Right atrium auricular region (tissue), 2 donors: ENCODE measurements at regions not wholly inside any gene's neighbourhood (a gene's known extent, or its start where the extent isn't known, plus 50 kb on each side); places are given as distances from the start of the nearest gene placed in this dataset.

ENCODE experiments used
- DNase-seq: peaks from one replicate; pipeline ENCODE4 v3.0.0-alpha.2; 2019; ENCODE audit warnings: low spot score
- H3K27ac ChIP-seq, 2 donors: fragments of 200-600 bp; sonication (generic); 1 replicate in 1 of 2; 2 replicates in 1 of 2; pipeline ENCODE4 v1.5.1; 2016 to 2019
- H3K27me3 ChIP-seq, 2 donors: fragments of 200-600 bp; sonication (generic); one replicate each; pipeline versions ENCODE4 v1.5.1 to v1.6.0; 2017 to 2019
- H3K36me3 ChIP-seq: fragments of 200-600 bp; sonication (generic); one replicate; pipeline ENCODE4 v1.5.1; 2016
- H3K4me1 ChIP-seq, 2 donors: fragments of 200-600 bp; sonication (generic); one replicate each; pipeline versions ENCODE4 v1.5.1 to v1.6.0; 2017 to 2019
- H3K4me3 ChIP-seq, 2 donors: fragments of 200-600 bp; sonication (generic); 1 replicate in 1 of 2; 2 replicates in 1 of 2; pipeline ENCODE4 v1.5.1; 2017 to 2019; ENCODE audit warnings: mild to moderate bottlenecking in 1 of 2, moderate library complexity in 1 of 2
- H3K9me3 ChIP-seq, 2 donors: fragments of 200-600 bp; sonication (generic); one replicate each; pipeline ENCODE4 v1.5.1; 2019
- TF ChIP-seq, protein P1 (sequence below), 2 donors: fragments of 200-600 bp; sonication (generic); IDR thresholded peaks; one replicate each; pipeline ENCODE4 v1.5.1; 2019; ENCODE audit warnings: antibody characterized with exemption in 2 of 2

DNA sequence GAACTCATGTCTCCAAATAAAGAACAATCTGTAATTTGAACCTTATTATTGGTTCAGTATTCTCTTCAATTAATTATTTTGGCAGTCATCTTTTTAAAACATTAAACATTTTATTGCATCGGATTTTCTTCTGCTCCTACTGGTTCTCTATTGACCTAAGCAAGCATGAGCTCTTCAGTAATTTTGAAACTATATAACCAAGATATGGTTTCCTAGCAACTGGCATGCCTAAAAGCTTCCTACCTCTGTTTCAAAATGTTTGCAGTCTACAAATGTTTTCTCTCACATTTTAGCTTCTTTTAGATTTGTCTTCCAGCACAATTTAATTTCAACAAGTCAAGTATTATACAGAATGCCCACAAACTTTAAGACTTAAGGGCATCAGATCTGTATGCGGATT, 371.3 kb downstream of the GPM6A start:
- H3K27me3 ChIP-seq = no peaks in the 10 kb centered on the region
- no peak overlapping the region for H3K27ac ChIP-seq
- no peak overlapping the region for H3K4me3 ChIP-seq
- no peaks in the 10 kb centered on the region for H3K36me3 ChIP-seq
- no peak for DNase-seq
- no peaks in the 10 kb centered on the region for H3K9me3 ChIP-seq
- TF ChIP-seq, protein P1, sequence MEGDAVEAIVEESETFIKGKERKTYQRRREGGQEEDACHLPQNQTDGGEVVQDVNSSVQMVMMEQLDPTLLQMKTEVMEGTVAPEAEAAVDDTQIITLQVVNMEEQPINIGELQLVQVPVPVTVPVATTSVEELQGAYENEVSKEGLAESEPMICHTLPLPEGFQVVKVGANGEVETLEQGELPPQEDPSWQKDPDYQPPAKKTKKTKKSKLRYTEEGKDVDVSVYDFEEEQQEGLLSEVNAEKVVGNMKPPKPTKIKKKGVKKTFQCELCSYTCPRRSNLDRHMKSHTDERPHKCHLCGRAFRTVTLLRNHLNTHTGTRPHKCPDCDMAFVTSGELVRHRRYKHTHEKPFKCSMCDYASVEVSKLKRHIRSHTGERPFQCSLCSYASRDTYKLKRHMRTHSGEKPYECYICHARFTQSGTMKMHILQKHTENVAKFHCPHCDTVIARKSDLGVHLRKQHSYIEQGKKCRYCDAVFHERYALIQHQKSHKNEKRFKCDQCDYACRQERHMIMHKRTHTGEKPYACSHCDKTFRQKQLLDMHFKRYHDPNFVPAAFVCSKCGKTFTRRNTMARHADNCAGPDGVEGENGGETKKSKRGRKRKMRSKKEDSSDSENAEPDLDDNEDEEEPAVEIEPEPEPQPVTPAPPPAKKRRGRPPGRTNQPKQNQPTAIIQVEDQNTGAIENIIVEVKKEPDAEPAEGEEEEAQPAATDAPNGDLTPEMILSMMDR (IDR thresholded peaks at IDR 0.05) = no peak
- no peaks in the 10 kb centered on the region for H3K4me1 ChIP-seq

DNA sequence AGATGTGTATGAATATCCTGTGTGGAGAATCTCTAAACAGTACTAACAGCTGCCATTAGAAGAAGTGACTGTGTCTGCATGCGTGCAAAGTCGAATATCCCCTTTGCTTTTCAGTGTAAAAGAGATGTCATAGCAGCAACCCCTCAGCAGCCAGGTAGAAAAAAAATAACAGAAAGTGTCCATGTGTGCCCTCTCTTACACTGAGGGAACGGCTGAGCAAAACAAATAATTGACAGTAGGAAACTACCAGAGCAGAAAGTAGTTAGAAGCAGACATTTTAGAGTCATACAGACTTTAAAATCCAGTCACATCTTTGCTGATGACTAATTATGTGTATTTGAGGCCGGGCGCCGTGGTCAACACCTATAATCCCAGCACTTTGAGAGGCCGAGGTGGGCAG, 370.8 kb downstream of the GPM6A start:
- no peaks in the 10 kb centered on the region for H3K36me3 ChIP-seq
- TF ChIP-seq, protein P1 (IDR thresholded peaks at IDR 0.05) = no peak
- no peaks in the 10 kb centered on the region for H3K4me1 ChIP-seq
- no peak for DNase-seq
- H3K27ac ChIP-seq = no peak overlapping the region
- no peaks in the 10 kb centered on the region for H3K9me3 ChIP-seq
- H3K4me3 ChIP-seq = no peak overlapping the region
- H3K27me3 ChIP-seq = no peaks in the 10 kb centered on the region

DNA sequence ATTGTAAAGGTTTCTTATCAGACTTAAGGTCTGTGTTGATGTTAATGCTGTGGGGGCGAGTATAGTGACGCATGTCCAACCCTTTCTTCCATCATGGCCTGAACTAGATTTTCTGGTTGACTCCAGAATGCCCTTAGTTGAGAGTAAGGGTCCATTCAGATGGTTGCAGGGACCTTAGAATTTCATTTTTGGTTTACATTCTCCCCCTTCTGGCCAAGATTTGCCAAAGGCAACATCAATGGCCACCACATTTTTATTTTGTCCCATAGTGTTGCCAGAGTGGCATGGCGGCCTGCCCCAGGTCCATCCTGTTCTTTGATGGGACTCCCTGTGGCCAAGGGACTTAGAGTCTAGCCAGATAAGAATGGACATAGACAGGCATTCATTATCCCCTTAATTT, 368.5 kb downstream of the GPM6A start:
- no peak overlapping the region for H3K4me3 ChIP-seq
- H3K27me3 ChIP-seq = no peaks in the 10 kb centered on the region
- TF ChIP-seq, protein P1 (IDR thresholded peaks at IDR 0.05) = no peak
- no peaks in the 10 kb centered on the region for H3K9me3 ChIP-seq
- DNase-seq = no peak
- no peaks in the 10 kb centered on the region for H3K4me1 ChIP-seq
- H3K36me3 ChIP-seq = no peaks in the 10 kb centered on the region
- no peak overlapping the region for H3K27ac ChIP-seq

DNA sequence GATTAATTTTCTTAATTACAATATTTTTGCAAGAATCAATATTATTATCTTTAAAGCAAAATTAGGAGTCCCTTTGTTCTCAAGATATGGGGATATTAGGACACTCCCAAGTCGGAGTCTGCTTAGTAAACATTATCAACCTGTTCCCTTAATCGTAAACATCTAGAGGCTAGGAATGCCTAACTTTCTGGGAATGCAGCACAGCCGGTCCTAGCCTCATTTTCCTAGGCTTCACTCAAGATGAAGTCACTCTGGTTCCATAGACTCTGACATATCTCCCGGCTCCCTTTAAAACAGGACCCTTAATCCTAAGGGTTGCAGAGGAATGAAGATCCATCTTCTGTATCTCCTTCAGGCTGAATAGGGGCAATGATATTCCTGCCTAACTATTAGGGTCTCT, 367.6 kb downstream of the GPM6A start:
- no peaks in the 10 kb centered on the region for H3K9me3 ChIP-seq
- no peak overlapping the region for H3K27ac ChIP-seq
- H3K27me3 ChIP-seq = no peaks in the 10 kb centered on the region
- TF ChIP-seq, protein P1 (IDR thresholded peaks at IDR 0.05) = no peak
- H3K36me3 ChIP-seq = no peaks in the 10 kb centered on the region
- H3K4me1 ChIP-seq = no peaks in the 10 kb centered on the region
- H3K4me3 ChIP-seq = no peak overlapping the region
- DNase-seq = no peak

DNA sequence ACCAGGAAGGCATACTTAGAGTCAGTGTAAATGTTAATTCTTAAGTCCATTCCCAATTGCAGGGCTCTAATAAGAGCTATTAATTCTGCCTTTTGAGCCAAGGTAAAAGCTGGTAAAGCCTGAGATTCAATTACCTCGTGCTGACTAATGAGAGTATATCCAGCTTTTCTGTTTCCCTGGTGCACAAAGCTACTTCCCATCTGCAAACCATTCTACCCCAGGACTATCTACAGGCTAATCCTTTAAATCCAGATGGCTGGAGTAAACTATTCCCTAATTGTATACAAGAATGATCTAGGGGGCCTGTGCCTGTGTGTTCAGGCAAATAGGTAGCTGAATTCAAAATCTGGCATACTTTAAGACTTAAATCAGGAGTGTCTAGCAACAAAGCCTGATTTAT, 365.0 kb downstream of the GPM6A start:
- H3K4me1 ChIP-seq = no peaks in the 10 kb centered on the region
- H3K27ac ChIP-seq = no peak overlapping the region
- H3K27me3 ChIP-seq = no peaks in the 10 kb centered on the region
- TF ChIP-seq, protein P1 (IDR thresholded peaks at IDR 0.05) = no peak
- H3K9me3 ChIP-seq = no peaks in the 10 kb centered on the region
- H3K36me3 ChIP-seq = no peaks in the 10 kb centered on the region
- DNase-seq = no peak
- H3K4me3 ChIP-seq = no peak overlapping the region

DNA sequence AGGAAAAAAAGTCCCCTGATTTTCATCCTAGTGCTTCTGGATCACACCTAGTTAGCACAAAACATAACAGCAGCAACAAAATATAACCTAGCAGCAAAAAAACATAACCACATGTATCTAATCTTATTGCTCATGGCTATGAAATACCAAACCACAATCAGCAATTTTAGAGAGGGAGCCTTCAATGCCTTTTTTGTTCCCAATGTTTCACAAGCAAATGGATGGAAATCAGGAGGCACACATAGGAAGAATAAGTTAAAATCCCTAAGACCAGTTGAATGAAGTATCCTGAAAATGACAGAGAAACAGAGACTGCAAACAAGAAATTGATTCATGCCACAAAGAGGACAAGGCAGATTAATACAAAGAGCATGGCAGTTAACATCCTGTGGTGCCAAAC, 361.6 kb downstream of the GPM6A start:
- no peaks in the 10 kb centered on the region for H3K4me1 ChIP-seq
- TF ChIP-seq, protein P1 (IDR thresholded peaks at IDR 0.05) = no peak

More for the DNA sequence above, 361.6 kb downstream of the GPM6A start:
- no peak for DNase-seq
- Histone ChIP-seq H3K27ac (no peak overlapping the region), H3K9me3 (peaks cover 0 to 10% of the 10 kb centered on the region in 2 donors), H3K27me3 (no peaks in the 10 kb centered on the region), H3K36me3 (no peaks in the 10 kb centered on the region), H3K4me3 (no peak overlapping the region)
